ENCODE measurements at regions not wholly inside any gene's neighbourhood (a gene's known extent, or its start where the extent isn't known, plus 50 kb on each side); places are given as distances from the start of the nearest gene placed in this dataset.

GRCh38 chr16:85197611-85198566, 85.6 kb upstream of the CIBAR2 start:
- Histone ChIP-seq H3K36me3 (ENCODE audit: control insufficient read depth, insufficient read depth, low read length) (no peaks in the 10 kb centered on the region), H3K27me3 (ENCODE audit: control insufficient read depth, insufficient read depth, low read length) (no peaks in the 10 kb centered on the region), H3K4me3 (ENCODE audit: low read depth, low read length) (no peak overlapping the region)
- TF ChIP-seq CTCF (IDR thresholded peaks at IDR 0.05; ENCODE audit: insufficient read depth, low read length, poor library complexity, severe bottlenecking): no peak
- DNase-seq (ENCODE audit: low read depth): no peak

GRCh38 chr16:85199069-85199725, 86.9 kb upstream of the CIBAR2 start:
- no peak for TF ChIP-seq CTCF (IDR thresholded peaks at IDR 0.05; ENCODE audit: insufficient read depth, low read length, poor library complexity, severe bottlenecking)
- H3K36me3 ChIP-seq (ENCODE audit: control insufficient read depth, insufficient read depth, low read length): no peaks in the 10 kb centered on the region
- H3K4me3 ChIP-seq (ENCODE audit: low read depth, low read length): no peak overlapping the region
- no peaks in the 10 kb centered on the region for H3K27me3 ChIP-seq (ENCODE audit: control insufficient read depth, insufficient read depth, low read length)
- DNase-seq (ENCODE audit: low read depth): no peak

- no peak for DNase-seq (ENCODE audit: low read depth)
- no peaks in the 10 kb centered on the region for H3K36me3 ChIP-seq (ENCODE audit: control insufficient read depth, insufficient read depth, low read length)
- no peak overlapping the region for H3K4me3 ChIP-seq (ENCODE audit: low read depth, low read length)
- H3K27me3 ChIP-seq (ENCODE audit: control insufficient read depth, insufficient read depth, low read length): no peaks in the 10 kb centered on the region
- no peak for TF ChIP-seq CTCF (IDR thresholded peaks at IDR 0.05; ENCODE audit: insufficient read depth, low read length, poor library complexity, severe bottlenecking)
Observed at GRCh38 chr16:85199880-85200279, 87.6 kb upstream of the CIBAR2 start.

- no peak for DNase-seq (ENCODE audit: low read depth)
- Histone ChIP-seq H3K36me3 (ENCODE audit: control insufficient read depth, insufficient read depth, low read length) (no peaks in the 10 kb centered on the region), H3K27me3 (ENCODE audit: control insufficient read depth, insufficient read depth, low read length) (no peaks in the 10 kb centered on the region), H3K4me3 (ENCODE audit: low read depth, low read length) (no peak overlapping the region)
- TF ChIP-seq CTCF (IDR thresholded peaks at IDR 0.05; ENCODE audit: insufficient read depth, low read length, poor library complexity, severe bottlenecking): no peak
Observed at GRCh38 chr16:85200471-85201278, 88.4 kb upstream of the CIBAR2 start.

- no peak for DNase-seq (ENCODE audit: low read depth)
- no peak overlapping the region for H3K4me3 ChIP-seq (ENCODE audit: low read depth, low read length)
- H3K36me3 ChIP-seq (ENCODE audit: control insufficient read depth, insufficient read depth, low read length): no peaks in the 10 kb centered on the region
- no peak for TF ChIP-seq CTCF (IDR thresholded peaks at IDR 0.05; ENCODE audit: insufficient read depth, low read length, poor library complexity, severe bottlenecking)
- H3K27me3 ChIP-seq (ENCODE audit: control insufficient read depth, insufficient read depth, low read length): peaks cover 3% of the 10 kb centered on the region
Observed at GRCh38 chr16:85201574-85201973, 89.3 kb upstream of the CIBAR2 start.

Data from kidney epithelial cell (primary cell).